HG02678 (cell line): ENCODE measurements at regions not wholly inside any gene's neighbourhood (a gene's known extent, or its start where the extent isn't known, plus 50 kb on each side); places are given as distances from the start of the nearest gene placed in this dataset.
"Not testable (repeated sequence)": the region's sequence is repeated elsewhere in the genome, so short reads cannot be mapped to it uniquely, and the experiment has no call there.

Source experiments
- ATAC-seq: cut with Tn5 transposase; IDR thresholded peaks from one replicate; pipeline ENCODE4 v1.9.1; 2021; ENCODE audit warnings: mild to moderate bottlenecking, moderate library complexity; ENCODE audit not compliant: unreplicated experiment

- no peak for ATAC-seq
Observed at GRCh38 chr5:166281433-166281832, 2010.0 kb upstream of the WWC1 start.

GRCh38 chr5:166282939-166283338 lies 2008.5 kb upstream of the WWC1 start:
- no peak for ATAC-seq

- ATAC-seq, result no peak
Observed at GRCh38 chr5:166285361-166285760, 2006.1 kb upstream of the WWC1 start.

GRCh38 chr5:166286832-166287231 lies 2004.6 kb upstream of the WWC1 start:
- ATAC-seq, result no peak

GRCh38 chr5:166287866-166288265 lies 2003.6 kb upstream of the WWC1 start:
- ATAC-seq, result no peak

DNA sequence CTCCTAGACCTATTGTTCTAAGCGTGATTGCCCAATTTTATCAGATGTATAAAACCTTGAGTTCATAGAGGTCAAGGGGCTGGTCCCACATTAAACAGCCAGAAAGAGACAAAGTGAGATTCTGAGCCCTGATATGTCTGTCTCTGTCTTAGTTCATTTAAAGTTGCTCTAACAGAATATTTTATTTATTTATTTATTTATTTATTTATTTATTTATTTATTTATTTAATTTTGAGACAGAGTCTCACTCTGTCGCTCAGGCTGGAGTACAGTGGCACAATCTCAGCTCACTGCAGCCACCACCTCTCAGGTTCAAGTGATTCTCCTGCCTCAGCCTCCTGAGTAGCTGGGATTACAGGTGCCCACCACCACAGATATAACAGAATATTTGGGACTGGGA lies 1999.6 kb upstream of the WWC1 start:
- not testable (repeated sequence) for ATAC-seq

DNA sequence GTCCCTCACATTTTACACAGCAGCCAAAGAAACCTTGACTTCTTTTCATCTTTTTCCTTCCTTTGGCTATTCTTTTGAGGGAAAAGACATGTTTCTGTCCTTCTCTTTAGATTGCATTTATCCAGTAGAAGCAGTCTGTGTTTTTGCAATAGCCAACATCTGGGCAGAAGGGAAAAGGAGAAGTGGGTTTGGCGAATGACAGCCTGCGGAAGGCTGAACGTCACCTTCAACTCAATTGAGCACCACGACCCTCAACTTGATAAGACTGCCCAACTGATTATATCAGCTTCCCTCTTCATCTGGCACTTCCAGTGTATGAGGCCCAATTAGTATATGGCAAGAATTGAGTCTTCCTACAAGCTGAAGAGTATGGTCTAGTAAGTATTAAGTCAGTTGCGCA lies 1997.6 kb upstream of the WWC1 start:
- ATAC-seq, result no peak

- ATAC-seq, result no peak
Observed at GRCh38 chr5:166302166-166302565, 1989.3 kb upstream of the WWC1 start.

DNA sequence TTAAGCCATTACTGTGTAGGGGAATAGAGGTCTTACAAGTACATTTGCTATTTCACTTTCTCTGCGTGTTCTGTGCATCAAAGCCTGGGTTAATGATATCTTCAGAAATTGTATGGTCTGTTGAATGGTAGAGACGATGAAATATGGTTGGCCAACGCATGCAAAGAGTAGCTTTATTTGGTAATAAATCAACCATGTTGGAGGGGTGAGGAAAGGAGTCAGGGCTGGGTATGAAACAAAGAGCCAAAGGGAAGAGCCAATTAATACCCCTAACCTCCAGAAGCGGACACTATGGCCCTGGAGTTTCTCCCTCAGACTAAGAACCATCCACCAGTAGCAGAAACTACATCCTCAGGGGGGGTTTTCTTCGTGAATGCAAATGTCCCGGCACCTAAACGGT lies 1974.0 kb upstream of the WWC1 start:
- no peak for ATAC-seq

DNA sequence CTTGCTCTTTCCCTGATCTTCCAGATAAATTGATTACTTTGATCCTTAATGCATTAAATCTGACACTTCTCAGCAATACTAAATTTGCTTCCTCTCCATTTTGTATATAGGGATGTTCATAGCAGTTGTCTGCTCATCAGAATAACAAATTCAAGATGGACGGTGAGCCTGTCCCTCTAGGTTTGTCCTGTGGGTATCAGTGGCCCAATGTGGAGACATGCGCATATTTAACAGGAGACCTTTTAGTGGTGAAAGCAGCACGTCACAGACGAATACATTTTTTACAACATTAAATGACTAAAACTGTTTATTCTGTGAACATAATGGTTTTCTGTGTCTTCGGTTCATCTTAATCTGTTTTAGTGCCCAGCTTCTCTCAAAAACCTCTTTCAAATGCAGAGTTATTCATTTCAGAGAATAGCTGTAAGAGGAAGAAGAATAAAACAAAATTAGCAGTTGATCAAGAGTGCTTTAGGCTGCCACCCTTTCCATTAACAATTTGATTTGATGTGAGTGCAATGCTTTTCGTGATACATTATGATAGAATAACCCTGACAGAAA lies 1970.4 kb upstream of the WWC1 start:
- ATAC-seq, result no peak

DNA sequence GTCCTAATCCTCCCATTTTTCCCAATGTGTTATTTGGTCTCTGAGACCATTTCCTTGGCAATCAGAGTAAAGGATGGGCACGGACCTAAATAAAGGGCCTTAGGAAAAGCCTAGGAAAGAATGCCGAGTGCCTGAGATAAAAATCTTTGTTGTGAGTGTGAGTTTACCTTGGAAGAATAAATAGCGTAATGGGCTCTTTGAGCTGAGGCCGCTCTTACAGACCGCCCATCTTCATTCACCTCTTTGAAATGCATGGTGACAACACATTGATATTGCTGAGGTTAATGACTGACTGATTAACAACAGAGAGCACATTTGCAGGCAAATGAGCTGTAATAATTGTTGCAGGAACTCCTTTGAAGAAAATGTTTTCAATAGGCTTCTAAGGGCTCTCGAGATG lies 1967.1 kb upstream of the WWC1 start:
- ATAC-seq, result no peak

- no peak for ATAC-seq
Observed at GRCh38 chr5:166329149-166329800, 1962.2 kb upstream of the WWC1 start.

DNA sequence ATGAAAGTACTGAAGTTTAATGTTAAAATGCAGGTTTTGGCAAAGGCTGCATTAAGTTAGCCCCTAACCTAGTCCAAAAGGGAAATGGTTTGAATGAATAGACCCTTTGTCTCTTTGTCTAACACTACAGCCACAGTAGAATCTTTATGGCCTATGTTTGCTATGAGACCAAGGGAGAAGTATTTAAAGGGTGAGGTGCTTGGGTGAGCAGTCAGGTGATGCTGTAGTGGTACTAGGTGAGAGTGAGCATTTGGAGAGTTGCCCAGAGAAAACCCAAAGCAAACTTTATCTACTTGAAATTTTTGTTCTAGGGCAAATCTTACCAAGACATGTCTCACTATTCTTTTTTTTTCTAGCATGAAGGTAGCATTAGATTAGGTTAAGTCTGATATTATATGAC lies 1961.4 kb upstream of the WWC1 start:
- ATAC-seq, result no peak

DNA sequence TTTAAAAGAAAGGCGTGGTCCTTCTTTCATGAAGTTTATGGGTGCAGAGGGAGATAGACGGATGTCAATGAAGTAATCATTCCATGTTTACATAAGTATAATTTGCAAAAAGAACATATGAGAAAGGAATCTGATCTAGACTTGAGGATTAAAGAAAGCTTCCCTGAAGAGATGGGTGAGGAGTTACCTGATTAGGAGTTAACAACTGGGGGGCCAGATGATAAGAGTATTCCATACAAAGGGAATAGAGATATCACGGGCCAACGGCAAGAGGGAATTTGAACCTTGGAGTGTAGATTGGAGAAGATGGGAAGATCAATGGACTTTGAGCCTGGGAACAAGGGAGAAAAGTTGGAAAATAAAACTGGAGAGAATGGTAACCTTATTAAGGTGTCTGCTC lies 1959.9 kb upstream of the WWC1 start:
- ATAC-seq, result no peak

DNA sequence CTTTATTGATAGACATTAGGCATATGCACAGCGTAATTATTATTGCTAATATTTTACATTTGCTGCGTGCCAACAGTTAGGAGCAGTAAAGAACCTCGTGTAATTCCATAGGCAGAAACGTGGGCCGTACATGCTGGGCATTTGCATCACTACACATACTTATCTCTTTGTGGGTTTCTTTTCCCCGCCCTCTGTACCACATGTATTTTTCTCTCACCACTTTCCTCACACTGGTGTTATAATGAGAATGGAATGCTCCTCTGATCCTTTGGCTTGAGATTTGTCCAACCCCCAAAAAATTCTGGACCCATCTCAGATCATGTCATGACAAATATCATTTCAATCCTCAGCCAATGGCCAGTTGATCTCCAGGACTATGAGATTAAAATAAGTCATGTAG lies 1952.6 kb upstream of the WWC1 start:
- no peak for ATAC-seq

DNA sequence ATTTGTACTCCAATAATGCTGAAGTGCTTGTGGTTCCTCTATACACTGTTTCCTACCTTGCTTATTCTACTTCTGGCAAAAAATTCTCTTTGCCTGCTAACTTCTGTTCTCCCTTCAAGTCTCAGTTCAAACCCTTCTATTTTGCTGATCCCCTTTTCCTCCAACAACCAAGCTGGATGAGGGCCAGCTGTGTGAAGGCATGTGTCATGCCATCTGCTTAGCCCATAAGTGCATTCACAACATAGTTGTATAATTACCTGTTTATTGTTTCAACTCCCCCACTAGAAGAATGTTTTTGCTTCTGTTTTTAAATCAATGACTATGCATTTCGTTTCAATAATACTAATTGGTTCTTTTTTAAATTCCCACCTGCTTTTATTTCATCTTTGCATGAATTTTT lies 1951.4 kb upstream of the WWC1 start:
- no peak for ATAC-seq

DNA sequence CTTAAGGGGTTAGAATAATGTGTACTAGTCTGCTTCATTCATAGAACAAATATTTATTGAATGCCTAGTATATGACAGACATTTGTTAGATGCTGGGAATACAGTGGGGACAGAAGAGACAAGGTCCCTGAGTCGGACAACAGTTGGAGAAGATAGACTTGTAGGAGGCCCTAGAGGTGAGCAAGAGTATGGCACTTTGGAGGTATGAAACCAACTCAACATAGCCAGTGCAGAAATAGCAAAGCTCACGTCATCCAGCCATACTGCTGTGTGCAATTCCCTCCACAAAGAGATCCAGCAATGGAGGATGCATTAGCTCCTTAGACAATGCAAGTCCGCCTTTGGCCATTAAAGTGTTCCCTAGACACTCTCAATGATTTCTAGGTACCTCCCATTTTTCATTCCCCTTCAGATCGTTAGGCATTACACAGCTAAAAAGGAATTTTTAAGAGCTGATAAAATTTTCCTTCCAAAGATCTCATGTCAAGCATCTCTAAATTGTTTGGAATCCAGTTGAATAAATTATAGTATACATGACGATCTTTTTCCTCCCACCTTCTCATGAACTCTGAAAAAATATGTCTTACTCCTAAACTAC lies 1949.6 kb upstream of the WWC1 start:
- ATAC-seq, result no peak

- ATAC-seq, result no peak
Observed at GRCh38 chr5:166342402-166342801, 1949.0 kb upstream of the WWC1 start.

DNA sequence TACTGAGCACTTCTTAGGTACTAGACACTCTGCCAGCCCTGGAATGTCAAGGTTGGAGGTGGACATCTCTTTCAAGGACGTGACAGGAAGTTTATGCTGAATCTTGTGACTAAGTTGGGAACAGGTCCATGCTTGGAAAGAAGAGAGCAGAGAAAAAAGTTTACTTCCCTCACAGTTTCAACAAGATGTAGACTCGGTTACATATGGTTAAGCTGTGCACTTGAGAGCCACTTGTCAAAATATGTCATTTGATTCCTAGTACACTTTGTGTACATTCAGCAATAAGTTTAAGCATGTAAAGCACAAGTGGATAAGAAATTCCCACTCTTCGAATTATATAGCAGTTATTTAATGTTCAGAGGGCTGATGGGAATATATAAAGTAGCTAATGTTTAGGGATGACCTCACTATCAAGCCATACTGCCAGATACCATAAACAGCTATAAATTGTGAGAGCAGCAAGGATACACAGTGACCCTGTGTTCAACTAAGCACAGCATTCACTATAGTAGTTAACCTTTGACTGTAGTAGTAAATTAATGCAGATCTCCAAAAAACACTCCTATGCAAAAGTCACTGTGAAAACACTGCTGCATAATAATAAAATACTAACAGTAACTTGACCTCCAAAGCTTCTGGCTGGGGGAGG lies 1944.6 kb upstream of the WWC1 start:
- no peak for ATAC-seq

DNA sequence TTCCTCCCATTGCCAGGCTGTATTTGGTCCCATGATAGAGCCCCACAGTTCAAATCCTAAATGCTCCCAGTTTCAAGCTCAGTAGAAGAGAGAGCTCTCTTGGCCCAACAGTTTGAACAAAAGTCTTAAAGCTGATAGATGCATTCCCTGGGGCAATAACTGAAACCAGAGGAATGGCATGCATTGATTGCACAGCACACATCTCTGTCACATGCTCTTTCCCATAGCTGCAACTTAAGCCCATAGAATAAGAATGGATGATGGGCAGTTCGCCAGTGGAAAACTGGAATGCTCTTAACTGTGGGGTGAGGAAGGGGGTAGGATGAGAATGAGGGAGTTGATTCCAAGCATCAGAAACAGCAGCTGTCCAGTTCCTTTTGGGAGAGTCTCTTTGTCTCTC lies 1942.4 kb upstream of the WWC1 start:
- ATAC-seq, result no peak

GRCh38 chr5:166353580-166353979 lies 1937.9 kb upstream of the WWC1 start:
- no peak for ATAC-seq

- ATAC-seq, result no peak
Observed at GRCh38 chr5:166354332-166354731, 1937.1 kb upstream of the WWC1 start.
